ENCODE measurements at regions not wholly inside any gene's neighbourhood (a gene's known extent, or its start where the extent isn't known, plus 50 kb on each side); places are given as distances from the start of the nearest gene placed in this dataset.

- Mint-ChIP-seq H3K4me3 (no peak overlapping the region), H3K4me1 (no peaks in the 10 kb centered on the region), H3K27me3 (peaks cover 14% of the 10 kb centered on the region), H3K27ac (no peak overlapping the region), H3K9me3 (ENCODE audit: insufficient read depth) (no peaks in the 10 kb centered on the region)
- no peaks in the 10 kb centered on the region for H4K20me1 ChIP-seq (ENCODE audit: control insufficient read depth, insufficient read depth, low read length, poor library complexity, severe bottlenecking)
- ATAC-seq (ENCODE audit: low read depth) (no peak), DNase-seq (no peak)
- H3K36me3 ChIP-seq (replicated peaks in 1 of 2; ENCODE audit: control extremely low read depth in 1 of 2, control insufficient read depth in 1 of 2, extremely low read depth in 1 of 2, insufficient read depth in 2 of 2, low read length in 1 of 2), result no peaks in the 10 kb centered on the region
- no peaks in the 10 kb centered on the region for H3K79me2 ChIP-seq (ENCODE audit: control insufficient read depth, insufficient read depth, low read length)
- no peak overlapping the region for H3K4me2 ChIP-seq (replicated peaks; ENCODE audit: low read depth, low read length, poor library complexity, severe bottlenecking)
- no peaks in the 10 kb centered on the region for H3K9me3 ChIP-seq (ENCODE audit: control extremely low read depth in 1 of 3, control insufficient read depth in 2 of 3, insufficient read depth in 1 of 3, low read length in 2 of 3)
- TF ChIP-seq EZH2 (IDR thresholded peaks at IDR 0.05; ENCODE audit: borderline replicate concordance, insufficient read depth, low read depth, low read length, poor library complexity, severe bottlenecking) (no peak), CTCF (IDR thresholded peaks at IDR 0.05) (no peak)
- no peak overlapping the region for H3K9ac ChIP-seq (ENCODE audit: low read length)
- peaks cover 0 to 4% (median 1%) of the 10 kb centered on the region in 4 experiments for H3K27me3 ChIP-seq (replicated peaks in 1 of 4; ENCODE audit: control extremely low read depth in 1 of 4, control insufficient read depth in 3 of 4, insufficient read depth in 4 of 4, low read length in 3 of 4)
- no peak overlapping the region for H2AFZ ChIP-seq (ENCODE audit: insufficient read depth, low read depth, low read length, poor library complexity, severe bottlenecking)
- no peaks in the 10 kb centered on the region for H3K4me1 ChIP-seq (ENCODE audit: control insufficient read depth in 2 of 2, insufficient read depth in 2 of 2, low read length in 2 of 2)
- intact Hi-C loops (cut with micrococcal nuclease), result no loop called here
- no CpG with 5 or more reads among the region's 1 CpG for WGBS (ENCODE audit: insufficient coverage)
- no peak overlapping the region for H3K4me3 ChIP-seq (ENCODE audit: control extremely low read depth in 1 of 5, extremely low read depth in 1 of 5, insufficient read depth in 1 of 5, low read depth in 2 of 5, low read length in 4 of 5)
- H3K27ac ChIP-seq (ENCODE audit: low read length in 2 of 2), result no peak overlapping the region
- CTCF ChIA-PET, result no interaction called here
- POLR2A ChIA-PET, result no interaction called here
Observed at GRCh38 chr21:32173121-32173724, 105.6 kb downstream of the MIS18A start.

GRCh38 chr21:32172106-32172505, 106.7 kb downstream of the MIS18A start:
- ChIA-PET CTCF (no interaction called here), POLR2A (no interaction called here)
- Histone ChIP-seq H3K4me2 (replicated peaks; ENCODE audit: low read depth, low read length, poor library complexity, severe bottlenecking) (no peak overlapping the region), H3K9ac (ENCODE audit: low read length) (no peak overlapping the region), H2AFZ (ENCODE audit: insufficient read depth, low read depth, low read length, poor library complexity, severe bottlenecking) (no peak overlapping the region), H4K20me1 (ENCODE audit: control insufficient read depth, insufficient read depth, low read length, poor library complexity, severe bottlenecking) (no peaks in the 10 kb centered on the region), H3K4me3 (ENCODE audit: control extremely low read depth in 1 of 5, extremely low read depth in 1 of 5, insufficient read depth in 1 of 5, low read depth in 2 of 5, low read length in 4 of 5) (no peak overlapping the region), H3K27ac (ENCODE audit: low read length in 2 of 2) (no peak overlapping the region), H3K9me3 (ENCODE audit: control extremely low read depth in 1 of 3, control insufficient read depth in 2 of 3, insufficient read depth in 1 of 3, low read length in 2 of 3) (no peaks in the 10 kb centered on the region), H3K79me2 (ENCODE audit: control insufficient read depth, insufficient read depth, low read length) (no peaks in the 10 kb centered on the region), H3K4me1 (ENCODE audit: control insufficient read depth in 2 of 2, insufficient read depth in 2 of 2, low read length in 2 of 2) (no peaks in the 10 kb centered on the region), H3K27me3 (replicated peaks in 1 of 4; ENCODE audit: control extremely low read depth in 1 of 4, control insufficient read depth in 3 of 4, insufficient read depth in 4 of 4, low read length in 3 of 4) (peaks cover 0 to 4% (median 1%) of the 10 kb centered on the region in 4 experiments), H3K36me3 (replicated peaks in 1 of 2; ENCODE audit: control extremely low read depth in 1 of 2, control insufficient read depth in 1 of 2, extremely low read depth in 1 of 2, insufficient read depth in 2 of 2, low read length in 1 of 2) (no peaks in the 10 kb centered on the region)
- Mint-ChIP-seq H3K9me3 (ENCODE audit: insufficient read depth) (no peaks in the 10 kb centered on the region), H3K27ac (no peak overlapping the region), H3K4me1 (no peaks in the 10 kb centered on the region), H3K27me3 (peaks cover 16% of the 10 kb centered on the region), H3K4me3 (no peak overlapping the region)
- DNase-seq, result no peak
- intact Hi-C loops (cut with micrococcal nuclease), result no loop called here
- no peak for ATAC-seq (ENCODE audit: low read depth)
- WGBS (ENCODE audit: insufficient coverage), result no CpG with 5 or more reads among the region's 2 CpGs
- no peak for TF ChIP-seq EZH2 (IDR thresholded peaks at IDR 0.05; ENCODE audit: borderline replicate concordance, insufficient read depth, low read depth, low read length, poor library complexity, severe bottlenecking)
- TF ChIP-seq CTCF (IDR thresholded peaks at IDR 0.05), result no peak
